ENCODE measurements at regions not wholly inside any gene's neighbourhood (a gene's known extent, or its start where the extent isn't known, plus 50 kb on each side); places are given as distances from the start of the nearest gene placed in this dataset.
"Not testable (repeated sequence)": the region's sequence is repeated elsewhere in the genome, so short reads cannot be mapped to it uniquely, and the experiment has no call there.

DNA sequence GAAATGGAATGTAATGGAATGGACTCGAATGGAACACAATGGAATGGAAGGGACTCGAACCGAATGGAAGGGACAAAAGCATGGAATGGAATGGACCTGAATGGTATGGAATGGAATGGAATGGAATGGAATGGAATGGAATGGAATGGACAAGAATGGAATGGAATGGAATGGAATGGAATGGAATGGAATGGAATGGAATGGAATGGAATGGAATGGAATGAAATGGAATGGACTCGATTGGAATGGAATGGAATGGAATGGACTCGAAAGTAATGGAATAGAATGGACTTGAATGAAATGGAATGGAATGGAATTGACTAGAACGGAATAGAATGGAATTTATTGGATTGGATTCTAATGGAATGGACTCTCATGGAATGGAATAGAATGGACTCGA is 245.5 kb downstream of the CCT8L2 start:
- CTCF ChIA-PET; H3K36me3 Mint-ChIP-seq; POLR2A ChIA-PET; H3K27me3 ChIP-seq (replicated peaks in 1 of 2; ENCODE audit: control insufficient read depth in 2 of 2, extremely low read depth in 1 of 2, insufficient read depth in 2 of 2, low read length in 1 of 2); H3K4me1 ChIP-seq (ENCODE audit: control insufficient read depth in 1 of 2, extremely low read depth in 1 of 2, insufficient read depth in 2 of 2, low read length in 2 of 2); H3K4me1 Mint-ChIP-seq; H3K4me3 ChIP-seq (ENCODE audit: control insufficient read depth in 1 of 2, extremely low read depth in 1 of 2, low read length in 1 of 2); H3K27me3 Mint-ChIP-seq; H3K9me3 Mint-ChIP-seq; H3K27ac ChIP-seq (ENCODE audit: low read length); H3K9me3 ChIP-seq; H3K36me3 ChIP-seq (ENCODE audit: control insufficient read depth in 2 of 2, extremely low read depth in 1 of 2, insufficient read depth in 1 of 2, low read length in 1 of 2); H3K27ac Mint-ChIP-seq; DNase-seq; ATAC-seq (replicated peaks in 1 of 4); H3K4me3 Mint-ChIP-seq: not testable (repeated sequence)
- no CpG with 5 or more reads among the region's 7 CpGs for WGBS (ENCODE audit: insufficient coverage)

- H3K27ac ChIP-seq (ENCODE audit: low read length); H3K27me3 ChIP-seq (replicated peaks in 1 of 2; ENCODE audit: control insufficient read depth in 2 of 2, extremely low read depth in 1 of 2, insufficient read depth in 2 of 2, low read length in 1 of 2); H3K27me3 Mint-ChIP-seq; POLR2A ChIA-PET; H3K4me3 Mint-ChIP-seq; H3K27ac Mint-ChIP-seq; H3K4me1 Mint-ChIP-seq; H3K36me3 Mint-ChIP-seq; H3K4me3 ChIP-seq (ENCODE audit: control insufficient read depth in 1 of 2, extremely low read depth in 1 of 2, low read length in 1 of 2); ATAC-seq (replicated peaks in 1 of 4); H3K9me3 Mint-ChIP-seq; DNase-seq; H3K36me3 ChIP-seq (ENCODE audit: control insufficient read depth in 2 of 2, extremely low read depth in 1 of 2, insufficient read depth in 1 of 2, low read length in 1 of 2); CTCF ChIA-PET; H3K4me1 ChIP-seq (ENCODE audit: control insufficient read depth in 1 of 2, extremely low read depth in 1 of 2, insufficient read depth in 2 of 2, low read length in 2 of 2); H3K9me3 ChIP-seq: not testable (repeated sequence)
- WGBS (ENCODE audit: insufficient coverage): no CpG with 5 or more reads among the region's 15 CpGs
Observed at GRCh38 chr22:16315565-16315964, 277.0 kb downstream of the CCT8L2 start.

All from T-cell (primary cell).